ENCODE measurements at regions not wholly inside any gene's neighbourhood (a gene's known extent, or its start where the extent isn't known, plus 50 kb on each side); places are given as distances from the start of the nearest gene placed in this dataset.

GRCh38 chr6:71408787-71409723 is 120.4 kb downstream of the OGFRL1 start:
- ATAC-seq (no peak), DNase-seq (no peak)
- H3K4me3 ChIP-seq (ENCODE audit: low read length) = no peak overlapping the region
- no peaks in the 10 kb centered on the region for H3K27me3 ChIP-seq (ENCODE audit: control insufficient read depth, insufficient read depth)
- no peaks in the 10 kb centered on the region for H3K9me3 ChIP-seq (ENCODE audit: control insufficient read depth, low read length)
- peaks cover 6% of the 10 kb centered on the region for H3K4me1 ChIP-seq (ENCODE audit: control insufficient read depth, insufficient read depth, low read length)
- intact Hi-C loops (cut with DNase I) = no loop called here
- 89% methylated on average over 1 of the region's 1 CpG for WGBS
- no peak overlapping the region for H3K27ac ChIP-seq (ENCODE audit: low read length)

- 93% methylated on average over 4 of the region's 4 CpGs for WGBS
- intact Hi-C loops (cut with DNase I) = no loop called here
- H3K27me3 ChIP-seq (ENCODE audit: control insufficient read depth, insufficient read depth) = no peaks in the 10 kb centered on the region
- H3K4me1 ChIP-seq (ENCODE audit: control insufficient read depth, insufficient read depth, low read length) = peaks cover 6% of the 10 kb centered on the region
- ATAC-seq (no peak), DNase-seq (no peak)
- no peak overlapping the region for H3K27ac ChIP-seq (ENCODE audit: low read length)
- H3K9me3 ChIP-seq (ENCODE audit: control insufficient read depth, low read length) = no peaks in the 10 kb centered on the region
- no peak overlapping the region for H3K4me3 ChIP-seq (ENCODE audit: low read length)
Measured at GRCh38 chr6:71410164-71410566, 121.6 kb downstream of the OGFRL1 start.

GRCh38 chr6:71410681-71411080 is 122.1 kb downstream of the OGFRL1 start:
- Histone ChIP-seq H3K4me1 (ENCODE audit: control insufficient read depth, insufficient read depth, low read length) (peaks cover 4% of the 10 kb centered on the region), H3K27ac (ENCODE audit: low read length) (no peak overlapping the region), H3K4me3 (ENCODE audit: low read length) (no peak overlapping the region), H3K9me3 (ENCODE audit: control insufficient read depth, low read length) (no peaks in the 10 kb centered on the region), H3K27me3 (ENCODE audit: control insufficient read depth, insufficient read depth) (no peaks in the 10 kb centered on the region)
- ATAC-seq (no peak), DNase-seq (no peak)
- WGBS = 55% methylated on average over 1 of the region's 1 CpG
- intact Hi-C loops (cut with DNase I) = no loop called here

GRCh38 chr6:71411882-71412281 is 123.3 kb downstream of the OGFRL1 start:
- WGBS = 46% methylated on average over 1 of the region's 1 CpG
- H3K27ac ChIP-seq (ENCODE audit: low read length) = no peak overlapping the region
- ATAC-seq = no peak
- no peaks in the 10 kb centered on the region for H3K27me3 ChIP-seq (ENCODE audit: control insufficient read depth, insufficient read depth)
- H3K9me3 ChIP-seq (ENCODE audit: control insufficient read depth, low read length) = no peaks in the 10 kb centered on the region
- no peak overlapping the region for H3K4me3 ChIP-seq (ENCODE audit: low read length)
- peaks cover 4% of the 10 kb centered on the region for H3K4me1 ChIP-seq (ENCODE audit: control insufficient read depth, insufficient read depth, low read length)
- intact Hi-C loops (cut with DNase I) = no loop called here
- DNase-seq = no peak

- no peaks in the 10 kb centered on the region for H3K9me3 ChIP-seq (ENCODE audit: control insufficient read depth, low read length)
- no peaks in the 10 kb centered on the region for H3K27me3 ChIP-seq (ENCODE audit: control insufficient read depth, insufficient read depth)
- H3K4me3 ChIP-seq (ENCODE audit: low read length) = no peak overlapping the region
- H3K27ac ChIP-seq (ENCODE audit: low read length) = no peak overlapping the region
- ATAC-seq (peak in 1 of 2 donors; percentile 23), DNase-seq (no peak)
- peaks cover 5% of the 10 kb centered on the region for H3K4me1 ChIP-seq (ENCODE audit: control insufficient read depth, insufficient read depth, low read length)
- intact Hi-C loops (cut with DNase I) = no loop called here
- WGBS = 76% methylated on average over 4 of the region's 4 CpGs
Measured at GRCh38 chr6:71412559-71413140, 124.0 kb downstream of the OGFRL1 start.

- no peaks in the 10 kb centered on the region for H3K27me3 ChIP-seq (ENCODE audit: control insufficient read depth, insufficient read depth)
- DNase-seq (no peak), ATAC-seq (no peak)
- intact Hi-C loops (cut with DNase I) = no loop called here
- H3K4me1 ChIP-seq (ENCODE audit: control insufficient read depth, insufficient read depth, low read length) = peaks cover 5% of the 10 kb centered on the region
- peak overlapping the region; percentile 35 for H3K4me3 ChIP-seq (ENCODE audit: low read length)
- WGBS = 63% methylated on average over 3 of the region's 3 CpGs
- H3K9me3 ChIP-seq (ENCODE audit: control insufficient read depth, low read length) = no peaks in the 10 kb centered on the region
- no peak overlapping the region for H3K27ac ChIP-seq (ENCODE audit: low read length)
Measured at GRCh38 chr6:71414486-71414885, 125.9 kb downstream of the OGFRL1 start.

- peak in 1 of 3 donors; percentile 33 for DNase-seq
- Histone ChIP-seq H3K4me1 (ENCODE audit: control insufficient read depth, insufficient read depth, low read length) (peaks cover 4% of the 10 kb centered on the region), H3K27me3 (ENCODE audit: control insufficient read depth, insufficient read depth) (no peaks in the 10 kb centered on the region), H3K4me3 (ENCODE audit: low read length) (peak overlapping the region; percentile 91), H3K9me3 (ENCODE audit: control insufficient read depth, low read length) (no peaks in the 10 kb centered on the region), H3K27ac (ENCODE audit: low read length) (peak overlapping the region; percentile 92)
- intact Hi-C loops (cut with DNase I) = no loop called here
- 16% methylated on average over 36 of the region's 36 CpGs for WGBS
- ATAC-seq = peak; percentile 11 to 22
Measured at GRCh38 chr6:71419217-71420094, 130.8 kb downstream of the OGFRL1 start.

- intact Hi-C loops (cut with DNase I) = no loop called here
- no peaks in the 10 kb centered on the region for H3K27me3 ChIP-seq (ENCODE audit: control insufficient read depth, insufficient read depth)
- H3K4me3 ChIP-seq (ENCODE audit: low read length) = peak overlapping the region; percentile 91
- H3K27ac ChIP-seq (ENCODE audit: low read length) = peak overlapping the region; percentile 92
- WGBS = under 1% methylated on average over 91 of the region's 91 CpGs
- peaks cover 4% of the 10 kb centered on the region for H3K4me1 ChIP-seq (ENCODE audit: control insufficient read depth, insufficient read depth, low read length)
- ATAC-seq (peak; percentile 79), DNase-seq (peak; percentile 69 to 89 (median 83))
- no peaks in the 10 kb centered on the region for H3K9me3 ChIP-seq (ENCODE audit: control insufficient read depth, low read length)
Measured at GRCh38 chr6:71420095-71420692, 131.6 kb downstream of the OGFRL1 start.

- intact Hi-C loops (cut with DNase I) = no loop called here
- Histone ChIP-seq H3K27ac (ENCODE audit: low read length) (peak overlapping the region; percentile 92), H3K4me3 (ENCODE audit: low read length) (peak overlapping the region; percentile 91), H3K27me3 (ENCODE audit: control insufficient read depth, insufficient read depth) (no peaks in the 10 kb centered on the region), H3K4me1 (ENCODE audit: control insufficient read depth, insufficient read depth, low read length) (peaks cover 4% of the 10 kb centered on the region), H3K9me3 (ENCODE audit: control insufficient read depth, low read length) (no peaks in the 10 kb centered on the region)
- 5% methylated on average over 46 of the region's 46 CpGs for WGBS
- DNase-seq = peak; percentile 97 to 98 (median 98)
- peak; percentile 98 to 99 for ATAC-seq
Measured at GRCh38 chr6:71420693-71421328, 132.2 kb downstream of the OGFRL1 start.

- Histone ChIP-seq H3K9me3 (ENCODE audit: control insufficient read depth, low read length) (no peaks in the 10 kb centered on the region), H3K4me1 (ENCODE audit: control insufficient read depth, insufficient read depth, low read length) (peaks cover 4% of the 10 kb centered on the region), H3K27me3 (ENCODE audit: control insufficient read depth, insufficient read depth) (no peaks in the 10 kb centered on the region), H3K27ac (ENCODE audit: low read length) (no peak overlapping the region), H3K4me3 (ENCODE audit: low read length) (no peak overlapping the region)
- intact Hi-C loops (cut with DNase I) = no loop called here
- ATAC-seq = no peak
- 89% methylated on average over 4 of the region's 4 CpGs for WGBS
- DNase-seq = no peak
Measured at GRCh38 chr6:71421611-71422010, 133.0 kb downstream of the OGFRL1 start.

Data from right cardiac atrium (tissue), 5 donors.